HG03469 (cell line): ENCODE measurements at regions not wholly inside any gene's neighbourhood (a gene's known extent, or its start where the extent isn't known, plus 50 kb on each side); places are given as distances from the start of the nearest gene placed in this dataset.
"Not testable (repeated sequence)": the region's sequence is repeated elsewhere in the genome, so short reads cannot be mapped to it uniquely, and the experiment has no call there.

ENCODE experiments used
- ATAC-seq: cut with Tn5 transposase; IDR thresholded peaks from one replicate; pipeline ENCODE4 v1.9.1; 2021; ENCODE audit warnings: mild to moderate bottlenecking, moderate library complexity, moderate number of reproducible peaks; ENCODE audit not compliant: unreplicated experiment

DNA sequence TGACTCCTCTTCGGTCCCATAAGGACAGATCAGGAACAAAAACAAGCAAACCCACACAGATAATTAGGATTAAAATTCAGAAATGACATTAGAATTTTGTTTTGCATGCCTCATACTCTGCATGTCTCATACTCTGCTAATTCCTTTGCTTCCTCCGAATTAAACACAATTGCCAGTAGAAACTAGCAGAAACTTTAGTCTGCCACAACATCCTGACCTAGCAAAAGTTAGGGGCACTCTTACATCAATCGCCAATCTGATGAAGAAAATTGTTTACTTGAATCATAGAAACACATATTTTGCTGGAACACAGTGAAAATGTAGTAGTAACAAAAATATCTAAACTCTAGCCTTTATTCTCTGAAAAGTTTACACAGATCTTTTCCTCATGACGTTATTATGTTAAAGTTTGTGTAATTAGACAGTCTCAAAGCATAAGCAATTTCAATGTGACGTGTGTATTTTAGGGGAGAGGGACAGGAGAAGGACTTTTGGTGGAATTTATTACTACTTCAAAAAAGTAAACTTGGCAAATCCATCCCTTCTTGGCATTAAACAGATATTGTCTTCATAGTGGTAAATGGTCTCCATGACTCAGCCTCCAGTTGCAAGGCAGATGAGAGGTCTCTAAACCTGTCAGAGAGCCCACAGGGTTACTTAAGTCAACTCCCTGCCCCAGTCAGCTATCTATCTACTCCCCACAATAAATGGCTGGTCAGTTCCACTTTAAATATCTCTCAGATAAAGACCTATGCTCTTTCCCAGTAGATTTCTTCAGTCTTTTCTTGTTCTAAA, 249.8 kb upstream of the UBASH3B start:
- ATAC-seq = no peak

DNA sequence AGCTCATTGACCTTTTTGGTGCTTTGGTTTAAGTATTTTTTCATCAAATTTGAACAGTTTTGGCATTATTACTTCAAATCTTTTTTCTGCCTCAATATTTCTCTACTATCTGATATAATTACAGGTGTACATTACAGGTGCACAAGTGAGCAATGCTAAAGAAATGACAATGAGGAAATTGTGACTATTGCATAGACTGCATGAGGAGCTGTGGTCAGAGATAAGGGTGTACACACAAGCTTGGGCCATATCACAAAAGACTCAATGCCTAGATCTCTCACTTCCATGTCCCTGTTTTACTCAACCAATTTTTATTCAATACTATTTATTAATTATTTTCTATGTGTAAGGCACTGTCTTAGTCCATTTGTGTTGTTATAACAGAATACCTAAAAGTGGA, 251.0 kb upstream of the UBASH3B start:
- ATAC-seq = no peak

DNA sequence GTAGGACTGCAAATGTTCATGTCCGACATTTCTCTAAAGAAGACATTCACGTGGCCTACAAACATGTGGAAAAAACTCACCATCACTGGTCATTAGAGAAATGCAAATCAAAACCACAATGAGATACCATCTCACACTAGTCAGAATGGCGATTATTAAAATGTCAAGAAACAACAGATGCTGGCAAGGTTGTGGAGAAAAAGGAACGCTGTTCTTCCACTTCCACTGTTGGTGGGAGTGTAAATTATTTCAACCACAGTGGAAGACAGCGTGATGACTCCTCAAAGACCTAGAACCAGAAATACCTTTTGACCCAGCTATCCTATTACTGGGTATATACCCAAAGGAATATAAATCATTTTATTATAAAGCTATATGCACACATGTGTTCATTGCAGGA, 253.9 kb upstream of the UBASH3B start:
- ATAC-seq = not testable (repeated sequence)

DNA sequence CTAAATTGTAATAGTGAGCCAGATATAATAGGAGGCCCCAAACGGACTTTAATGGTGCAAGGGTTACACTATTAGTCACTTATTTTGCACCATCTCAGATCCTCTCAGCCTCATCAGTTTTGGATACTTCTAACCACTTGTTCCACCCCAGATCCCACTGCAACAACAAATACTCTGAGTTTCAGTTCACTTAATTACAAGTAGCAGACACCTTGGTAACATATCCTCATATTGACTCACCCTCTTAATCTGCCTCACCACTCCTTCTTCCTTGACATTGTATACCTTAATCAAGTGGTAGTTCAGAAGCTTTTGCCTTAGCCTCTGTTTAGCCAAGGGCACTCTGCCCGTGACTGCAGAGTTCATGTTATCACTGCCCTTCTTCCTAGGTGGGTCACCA, 256.1 kb upstream of the UBASH3B start:
- ATAC-seq = peak; percentile 76

DNA sequence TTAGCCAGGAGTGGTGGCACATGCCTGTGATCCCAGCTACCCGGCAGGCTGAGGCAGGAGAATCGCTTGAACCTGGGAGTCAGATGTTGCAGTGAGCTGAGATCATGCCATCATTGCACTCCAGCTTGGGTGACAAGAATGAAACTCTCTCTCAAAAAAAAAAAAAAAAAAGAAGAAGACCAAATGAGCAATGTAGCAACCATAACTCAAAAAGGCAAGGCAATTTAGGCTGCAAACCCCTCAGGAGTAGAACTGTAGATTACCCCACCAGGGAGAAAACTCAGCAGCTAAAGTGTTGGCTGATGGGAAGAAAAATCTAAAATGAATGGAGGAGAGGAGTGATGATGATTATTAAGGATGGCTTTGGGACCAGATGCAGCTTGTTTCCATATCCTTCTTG, 256.7 kb upstream of the UBASH3B start:
- ATAC-seq = no peak

DNA sequence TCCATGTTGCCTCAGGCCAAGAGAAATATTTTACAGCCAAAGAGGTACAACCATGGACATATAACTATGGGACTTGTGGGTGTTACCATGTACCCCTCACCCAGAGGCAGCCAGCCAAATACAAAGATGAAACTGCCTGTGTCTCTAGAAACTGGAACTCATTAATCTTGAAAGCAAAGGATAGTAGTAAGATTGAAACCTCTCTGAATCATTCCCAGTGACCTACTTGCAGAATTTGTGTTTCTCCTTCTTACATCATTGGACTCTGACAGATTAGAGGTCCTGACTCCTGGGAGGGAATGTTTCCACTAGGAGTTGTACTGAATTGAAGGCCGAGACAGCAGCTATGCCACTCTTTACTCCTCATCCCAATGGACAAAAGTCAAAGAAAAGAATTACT, 257.4 kb upstream of the UBASH3B start:
- peak; percentile 73 for ATAC-seq

DNA sequence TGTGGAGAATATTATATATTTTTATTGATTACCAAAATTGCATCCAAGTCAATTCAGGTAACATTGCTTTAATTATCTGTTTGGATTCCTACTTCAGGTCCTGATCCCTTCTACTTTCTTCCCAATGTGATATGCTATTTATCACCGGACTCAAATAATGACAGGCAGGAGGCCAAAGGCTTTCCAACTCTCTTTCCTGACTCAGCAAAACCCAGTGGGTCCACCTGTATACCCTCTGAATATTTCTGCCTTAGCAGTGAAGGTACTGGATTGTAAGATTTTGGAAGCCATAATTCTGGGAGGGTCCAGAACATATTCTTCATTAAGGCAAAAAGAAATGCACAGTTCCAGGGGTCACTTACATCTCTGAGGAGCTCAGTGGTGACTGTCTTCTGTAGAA, 260.2 kb upstream of the UBASH3B start:
- ATAC-seq = no peak

DNA sequence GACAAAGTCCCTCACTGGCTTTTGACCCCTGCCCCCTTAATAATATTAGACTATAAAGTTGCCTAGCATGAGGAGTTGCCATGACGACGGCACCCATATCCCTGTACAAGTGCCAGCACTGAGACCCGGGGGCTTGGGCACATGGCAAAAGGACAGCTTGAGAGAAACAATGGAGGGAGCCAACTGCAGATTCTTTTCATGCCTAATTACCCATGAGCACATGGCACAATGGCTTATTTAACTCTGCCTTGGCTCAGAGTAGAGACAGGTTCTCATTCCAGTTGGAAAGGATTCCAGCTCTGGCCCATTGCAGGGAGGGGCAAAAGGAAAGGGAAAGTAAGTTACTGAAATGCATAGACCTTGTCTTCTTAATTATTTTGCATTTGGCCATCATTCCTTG, 261.2 kb upstream of the UBASH3B start:
- no peak for ATAC-seq

DNA sequence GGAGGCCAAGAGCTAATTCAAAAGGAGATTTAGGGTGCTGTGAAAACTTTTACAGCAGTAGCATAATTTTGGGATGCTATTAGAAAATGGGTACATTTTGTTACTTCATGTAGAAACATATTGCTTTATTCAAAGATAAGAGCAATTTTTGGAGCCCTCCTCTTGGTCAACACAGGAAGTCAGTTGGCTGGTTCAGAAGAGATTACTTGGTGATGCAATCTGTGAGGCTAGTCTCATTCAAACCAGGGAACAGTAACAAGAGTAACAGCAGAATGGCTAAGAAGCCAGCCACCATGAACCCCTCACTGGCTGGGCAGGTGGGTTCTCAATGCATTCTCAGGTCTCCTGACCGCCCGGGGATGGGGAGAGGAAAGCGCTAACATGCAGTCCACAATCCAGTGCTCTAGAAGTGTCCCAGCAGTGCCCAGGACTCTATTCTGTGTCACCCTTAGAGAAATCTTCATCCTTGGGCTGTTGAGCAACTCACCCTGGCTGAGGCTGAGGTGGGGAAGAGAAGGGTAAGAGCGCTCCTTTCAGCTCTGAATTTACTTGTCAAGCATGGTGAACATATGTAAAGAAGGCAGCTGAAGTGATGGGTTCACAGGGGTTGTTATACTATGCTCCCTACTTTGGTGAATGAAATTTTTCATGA, 262.2 kb upstream of the UBASH3B start:
- no peak for ATAC-seq

DNA sequence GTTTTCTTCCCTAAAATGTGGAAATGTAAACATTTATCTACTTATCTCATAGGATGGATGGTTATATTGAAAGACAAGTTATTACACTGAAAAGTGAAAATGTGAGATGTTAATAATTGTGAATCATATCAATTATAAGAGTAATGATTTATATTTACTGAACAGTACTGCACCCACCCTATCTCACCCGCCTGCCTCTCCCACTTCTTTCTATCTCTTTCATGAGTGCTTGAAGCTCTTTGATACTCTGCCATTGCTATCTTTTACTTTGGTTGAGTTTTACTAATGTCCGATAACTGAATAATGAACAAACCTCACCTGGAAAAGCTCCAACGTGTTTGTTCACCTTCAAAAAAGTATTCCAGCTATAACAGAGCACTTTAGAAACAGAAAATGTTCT, 263.0 kb upstream of the UBASH3B start:
- no peak for ATAC-seq

DNA sequence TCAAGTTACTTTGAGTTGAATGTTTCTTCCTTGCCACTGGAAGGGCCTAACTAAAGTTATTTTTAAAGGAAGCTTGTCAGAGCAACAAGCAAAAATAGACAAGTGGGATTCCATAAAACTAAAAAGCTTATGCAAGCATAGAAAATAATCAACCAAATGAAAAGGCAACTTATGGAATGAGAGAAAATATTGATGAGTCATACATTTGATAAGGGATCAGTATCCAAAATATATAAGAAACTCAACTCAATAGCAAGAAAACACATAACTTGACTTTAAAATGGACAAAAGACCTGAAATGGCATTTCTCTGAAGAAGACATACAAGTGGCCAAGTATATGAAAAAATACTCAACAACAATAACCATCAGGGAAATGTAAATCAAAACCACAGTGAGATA, 264.5 kb upstream of the UBASH3B start:
- no peak for ATAC-seq

DNA sequence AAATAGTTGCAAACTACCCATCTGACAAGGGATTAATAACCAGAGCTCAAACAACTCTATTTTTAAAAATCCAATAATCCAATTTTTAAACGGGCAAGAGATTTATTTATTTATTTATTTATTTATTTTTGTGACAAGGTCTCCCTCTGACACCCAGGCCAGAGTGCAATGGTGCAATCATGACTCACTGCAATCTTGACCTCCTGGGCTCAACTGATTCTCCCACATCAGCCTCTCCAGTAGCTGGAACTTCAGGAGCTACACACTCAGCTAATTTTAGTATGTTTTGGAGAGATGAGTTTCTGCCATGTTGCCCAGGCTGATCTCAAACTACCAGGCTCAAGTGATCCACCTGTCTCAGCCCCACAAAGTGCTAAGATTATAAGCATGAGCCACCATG, 267.2 kb upstream of the BLID start:
- ATAC-seq = no peak

DNA sequence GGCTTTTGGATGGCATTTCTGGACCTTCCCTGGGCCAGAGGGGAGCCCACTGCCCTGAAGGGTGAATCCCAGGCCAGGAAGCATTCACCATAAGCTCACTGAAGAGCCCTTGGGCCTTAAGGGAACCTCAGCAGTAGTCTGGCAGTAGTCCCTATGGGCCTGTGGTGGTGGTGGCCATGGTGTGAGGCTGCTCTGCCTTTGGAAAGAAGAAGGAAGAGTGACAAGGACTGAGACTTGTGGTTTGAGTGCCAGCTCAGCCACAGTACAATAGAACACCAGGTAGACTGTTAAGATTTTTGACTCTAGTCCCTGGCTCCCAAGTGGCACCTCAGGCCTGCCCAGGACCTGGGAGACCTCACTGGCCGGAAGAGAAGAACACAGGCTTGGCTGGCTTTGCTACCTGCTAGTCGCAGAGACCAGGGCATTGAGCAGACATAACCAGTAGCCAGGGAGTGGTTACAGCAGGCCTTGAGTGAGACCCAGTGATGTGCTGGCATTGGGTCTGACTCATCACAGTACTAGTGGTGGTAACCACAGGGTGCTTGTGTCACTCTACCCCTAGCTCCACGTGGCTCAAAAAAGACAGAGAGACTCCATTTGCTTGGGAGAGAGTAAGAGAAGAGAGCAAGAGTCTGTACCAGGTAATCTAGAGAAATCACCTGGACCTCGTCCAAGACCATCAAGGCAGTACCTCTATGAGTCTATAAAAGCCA, 259.8 kb upstream of the BLID start:
- peak; percentile 69 for ATAC-seq

DNA sequence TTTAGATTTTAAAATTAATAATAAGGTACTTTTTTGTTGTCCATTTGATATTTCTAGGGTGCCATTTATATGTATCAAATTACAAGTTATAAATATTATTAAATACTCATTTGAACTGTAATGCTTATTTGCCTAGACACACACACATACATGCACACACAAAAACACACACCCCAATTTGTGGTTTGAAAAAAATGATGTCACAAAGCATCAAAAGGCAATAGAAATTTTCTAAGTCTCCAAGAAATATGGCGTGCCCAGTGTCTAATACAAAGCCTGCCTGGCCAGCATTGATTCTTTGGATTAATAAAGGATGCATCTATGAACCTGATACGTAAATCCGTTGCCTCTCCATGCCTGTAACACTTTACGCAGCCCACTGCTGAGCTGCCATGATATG, 252.8 kb upstream of the BLID start:
- ATAC-seq = no peak

DNA sequence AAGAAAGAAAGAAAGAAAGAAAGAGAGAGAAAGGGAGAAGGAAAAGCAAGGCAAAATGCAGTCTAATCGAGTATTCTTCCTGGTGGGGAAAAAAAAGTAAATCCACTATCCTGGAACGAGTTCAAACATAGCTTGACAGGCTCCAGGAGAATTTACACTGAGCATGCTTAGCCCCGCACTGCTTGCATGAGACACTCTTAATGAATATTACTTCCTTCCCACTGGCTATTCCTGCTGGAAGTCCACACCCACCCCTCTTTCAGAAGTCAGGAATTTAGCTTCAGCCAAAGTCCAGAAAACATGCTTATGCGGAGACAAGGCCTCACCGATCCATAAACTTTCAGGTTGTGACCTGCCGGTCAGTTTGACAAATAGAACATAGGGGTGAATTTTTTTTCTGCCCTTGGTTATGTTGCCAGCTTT, 251.8 kb upstream of the BLID start:
- ATAC-seq = no peak

DNA sequence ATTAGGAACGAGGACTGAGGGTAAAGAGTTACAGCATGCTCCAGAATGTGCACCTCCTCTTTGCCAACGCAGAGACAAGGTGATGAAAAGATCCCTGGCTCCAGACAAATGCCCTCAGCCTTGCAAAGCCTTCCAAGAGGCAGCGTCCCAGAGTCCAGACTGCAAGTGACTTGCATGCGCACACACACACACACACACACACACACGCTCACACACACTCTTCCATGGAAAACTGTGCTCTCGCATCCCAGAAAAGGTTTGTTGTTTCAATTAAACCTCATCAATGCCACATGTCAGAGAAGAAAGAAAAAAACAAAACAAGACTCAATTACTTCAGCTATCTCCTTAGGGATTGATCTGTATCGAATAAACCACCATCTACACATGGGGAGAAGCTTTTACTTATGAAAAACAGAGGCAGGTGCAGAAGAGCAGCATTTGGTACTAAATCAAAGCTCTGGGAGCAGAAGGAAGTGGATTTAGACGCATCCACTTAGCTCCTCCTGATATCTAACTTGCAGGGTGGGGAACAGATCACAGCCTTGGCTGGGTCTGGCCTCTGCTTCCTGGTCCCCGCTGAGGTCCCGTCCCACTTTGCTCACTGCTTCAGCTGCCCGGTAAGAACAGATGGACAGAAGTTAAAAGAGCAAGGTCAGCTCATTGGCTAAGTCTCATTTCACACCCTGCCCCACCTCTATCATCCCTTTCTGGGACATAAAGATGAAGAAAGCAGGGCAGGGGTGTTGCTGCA, 249.8 kb upstream of the BLID start:
- no peak for ATAC-seq

DNA sequence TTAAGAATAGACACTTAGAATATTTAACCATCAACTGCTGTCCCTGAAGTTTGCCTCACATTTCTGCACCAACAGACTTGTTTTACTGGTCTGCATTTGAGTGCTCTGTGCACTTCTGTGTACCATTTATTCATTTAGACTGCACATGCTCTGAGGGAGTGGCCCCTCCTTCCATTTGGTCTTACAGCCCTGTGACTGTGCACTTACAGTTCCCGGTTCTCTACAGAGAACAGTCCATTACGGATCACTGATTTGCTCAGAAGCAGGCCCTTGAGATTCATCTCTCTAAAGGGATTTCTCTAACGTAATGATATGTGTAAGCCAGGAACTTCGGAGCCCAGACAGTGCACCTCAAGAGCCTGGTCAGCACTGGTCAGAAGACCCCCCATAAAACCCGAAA, 247.3 kb upstream of the BLID start:
- no peak for ATAC-seq

DNA sequence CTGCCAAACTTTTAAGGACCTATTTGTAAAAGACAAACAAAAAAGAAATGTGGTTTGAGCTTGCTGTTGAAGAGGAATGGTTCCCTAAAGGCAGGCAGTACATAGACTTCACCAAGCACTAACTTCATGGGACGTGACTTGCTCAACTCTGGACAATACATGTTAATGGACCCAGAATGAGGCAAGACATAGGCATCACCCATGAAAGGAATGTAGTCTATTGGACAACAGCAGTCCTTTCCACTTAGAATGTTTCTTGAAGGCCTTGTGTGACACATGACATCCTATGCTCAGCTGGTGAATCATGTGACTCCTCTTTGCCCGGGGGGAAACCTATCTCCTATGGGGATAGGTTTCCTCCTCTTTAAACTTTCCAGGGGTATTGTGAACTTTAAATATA, 246.4 kb upstream of the BLID start:
- ATAC-seq = no peak

DNA sequence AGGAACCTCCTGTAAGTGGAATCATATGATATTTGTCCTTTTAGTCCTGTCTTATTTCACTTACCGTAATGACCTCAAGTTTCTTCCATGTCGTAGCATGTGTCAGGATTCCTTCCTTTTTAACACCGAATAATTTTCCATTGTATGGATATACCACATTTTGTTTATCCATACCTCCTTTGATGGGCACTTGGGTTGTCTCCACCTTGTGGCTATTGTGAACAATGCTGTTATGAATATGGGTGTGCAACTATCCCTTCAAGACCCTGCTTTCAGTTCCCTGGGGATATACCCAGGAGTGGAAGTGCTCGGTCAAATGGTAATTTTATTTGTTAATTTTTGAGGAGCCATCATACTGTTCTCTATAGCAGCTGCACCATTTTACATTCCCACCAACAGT, 244.9 kb upstream of the BLID start:
- no peak for ATAC-seq

DNA sequence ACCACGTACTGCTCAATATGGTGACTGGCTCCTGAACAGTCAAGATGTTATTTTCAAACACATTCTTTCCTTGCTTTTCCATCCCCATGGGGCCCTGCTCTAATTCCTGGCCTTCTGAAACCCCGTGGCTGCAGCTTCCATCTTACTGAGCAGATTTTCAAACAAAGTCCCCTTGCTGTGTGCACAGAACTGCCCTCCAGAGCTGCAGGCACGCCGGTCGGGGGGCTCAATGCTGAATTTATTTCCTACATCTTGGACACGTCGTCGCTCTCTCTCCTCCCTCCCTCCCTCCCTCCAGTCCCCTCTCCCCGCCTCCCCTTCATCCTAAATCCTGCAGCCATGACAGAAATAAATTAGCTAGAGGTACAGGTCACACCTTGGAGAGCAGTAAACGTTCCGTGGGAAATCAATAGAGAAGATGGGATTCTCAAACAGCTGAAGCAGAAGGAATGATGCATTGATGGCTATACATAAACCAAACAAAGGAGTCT, 243.1 kb upstream of the BLID start:
- no peak for ATAC-seq

DNA sequence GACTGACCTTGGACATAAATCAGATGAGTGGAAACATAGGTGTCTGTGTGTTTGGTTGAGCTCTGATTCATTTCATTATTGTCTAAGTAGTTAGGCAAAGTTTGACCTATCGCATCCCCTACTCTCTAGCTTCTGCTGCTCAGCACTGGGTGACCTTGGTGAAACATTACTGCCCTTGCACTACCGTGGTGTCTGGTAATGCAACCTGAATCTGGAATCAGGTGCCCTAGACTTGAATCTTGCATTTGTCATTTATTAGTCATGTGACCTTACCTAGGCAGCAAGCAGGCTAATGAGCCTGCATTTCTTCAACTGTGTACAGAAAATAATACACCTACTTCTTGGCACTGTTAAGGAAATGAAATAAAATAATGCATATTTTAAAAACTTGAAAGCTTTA, 242.3 kb upstream of the BLID start:
- no peak for ATAC-seq
